ENCODE measurements at regions not wholly inside any gene's neighbourhood (a gene's known extent, or its start where the extent isn't known, plus 50 kb on each side); places are given as distances from the start of the nearest gene placed in this dataset.

- no peaks in the 10 kb centered on the region for H3K4me1 ChIP-seq (ENCODE audit: low read length)
- no peaks in the 10 kb centered on the region for H4K20me1 ChIP-seq (ENCODE audit: insufficient read depth, low read length)
- H3K36me3 ChIP-seq (replicated peaks; ENCODE audit: insufficient read depth, low read length), result no peaks in the 10 kb centered on the region
- H3F3A ChIP-seq (ENCODE audit: insufficient read depth, low read length), result no peaks in the 10 kb centered on the region
- H3K9me3 ChIP-seq (replicated peaks; ENCODE audit: insufficient read depth, low read length), result no peaks in the 10 kb centered on the region
- H3K4me2 ChIP-seq (ENCODE audit: low read depth, low read length), result no peak overlapping the region
- H3K79me2 ChIP-seq (ENCODE audit: low read length), result no peaks in the 10 kb centered on the region
- H3K27ac ChIP-seq (ENCODE audit: low read length), result no peak overlapping the region
- no peak for DNase-seq
- H3K9ac ChIP-seq (ENCODE audit: low read length), result no peak overlapping the region
- H3K27me3 ChIP-seq (replicated peaks; ENCODE audit: insufficient read depth, low read length), result no peaks in the 10 kb centered on the region
- no peak overlapping the region for H2AFZ ChIP-seq (ENCODE audit: low read length)
- H3K4me3 ChIP-seq (ENCODE audit: low read length), result no peak overlapping the region
- TF ChIP-seq EZH2phosphoT487 (IDR thresholded peaks at IDR 0.05; ENCODE audit: low read length) (no peak), EZH2 (optimal IDR thresholded peaks at IDR 0.05; ENCODE audit: low read depth, low read length) (no peak)
- H3K9me2 ChIP-seq (replicated peaks; ENCODE audit: insufficient read depth, low read length), result no peaks in the 10 kb centered on the region
Observed at GRCh38 chr6:155645325-155645724, 189.7 kb upstream of the NOX3 start.

GRCh38 chr6:155641603-155642002, 186.0 kb upstream of the NOX3 start:
- Histone ChIP-seq H3K4me2 (ENCODE audit: low read depth, low read length) (no peak overlapping the region), H3K79me2 (ENCODE audit: low read length) (no peaks in the 10 kb centered on the region), H3K4me1 (ENCODE audit: low read length) (no peaks in the 10 kb centered on the region), H3K9me2 (replicated peaks; ENCODE audit: insufficient read depth, low read length) (no peaks in the 10 kb centered on the region), H3F3A (ENCODE audit: insufficient read depth, low read length) (no peaks in the 10 kb centered on the region), H3K36me3 (replicated peaks; ENCODE audit: insufficient read depth, low read length) (no peaks in the 10 kb centered on the region), H3K27ac (ENCODE audit: low read length) (no peak overlapping the region), H3K9ac (ENCODE audit: low read length) (no peak overlapping the region), H3K27me3 (replicated peaks; ENCODE audit: insufficient read depth, low read length) (no peaks in the 10 kb centered on the region), H3K4me3 (ENCODE audit: low read length) (no peak overlapping the region), H2AFZ (ENCODE audit: low read length) (no peak overlapping the region), H4K20me1 (ENCODE audit: insufficient read depth, low read length) (no peaks in the 10 kb centered on the region), H3K9me3 (replicated peaks; ENCODE audit: insufficient read depth, low read length) (no peaks in the 10 kb centered on the region)
- no peak for TF ChIP-seq CTCF (IDR thresholded peaks at IDR 0.05; ENCODE audit: low read length)
- TF ChIP-seq EZH2phosphoT487 (IDR thresholded peaks at IDR 0.05; ENCODE audit: low read length), result no peak
- no peak for TF ChIP-seq EZH2 (optimal IDR thresholded peaks at IDR 0.05; ENCODE audit: low read depth, low read length)
- no peak for DNase-seq

GRCh38 chr6:155638200-155638599, 182.6 kb upstream of the NOX3 start:
- Histone ChIP-seq H2AFZ (ENCODE audit: low read length) (no peak overlapping the region), H3K4me2 (ENCODE audit: low read depth, low read length) (no peak overlapping the region), H3K79me2 (ENCODE audit: low read length) (no peaks in the 10 kb centered on the region), H3K9ac (ENCODE audit: low read length) (no peak overlapping the region), H3K4me3 (ENCODE audit: low read length) (no peak overlapping the region), H3K27me3 (replicated peaks; ENCODE audit: insufficient read depth, low read length) (no peaks in the 10 kb centered on the region), H3K9me2 (replicated peaks; ENCODE audit: insufficient read depth, low read length) (no peaks in the 10 kb centered on the region), H3F3A (ENCODE audit: insufficient read depth, low read length) (no peaks in the 10 kb centered on the region), H3K27ac (ENCODE audit: low read length) (no peak overlapping the region), H4K20me1 (ENCODE audit: insufficient read depth, low read length) (no peaks in the 10 kb centered on the region), H3K36me3 (replicated peaks; ENCODE audit: insufficient read depth, low read length) (no peaks in the 10 kb centered on the region), H3K4me1 (ENCODE audit: low read length) (no peaks in the 10 kb centered on the region), H3K9me3 (replicated peaks; ENCODE audit: insufficient read depth, low read length) (no peaks in the 10 kb centered on the region)
- no peak for DNase-seq
- TF ChIP-seq EZH2phosphoT487 (IDR thresholded peaks at IDR 0.05; ENCODE audit: low read length) (no peak), EZH2 (optimal IDR thresholded peaks at IDR 0.05; ENCODE audit: low read depth, low read length) (no peak), CTCF (IDR thresholded peaks at IDR 0.05; ENCODE audit: low read length) (no peak)

GRCh38 chr6:155635416-155635815, 179.8 kb upstream of the NOX3 start:
- Histone ChIP-seq H3K4me2 (ENCODE audit: low read depth, low read length) (no peak overlapping the region), H3K9me2 (replicated peaks; ENCODE audit: insufficient read depth, low read length) (no peaks in the 10 kb centered on the region), H3K4me1 (ENCODE audit: low read length) (no peaks in the 10 kb centered on the region), H2AFZ (ENCODE audit: low read length) (no peak overlapping the region), H3K27me3 (replicated peaks; ENCODE audit: insufficient read depth, low read length) (no peaks in the 10 kb centered on the region), H4K20me1 (ENCODE audit: insufficient read depth, low read length) (no peaks in the 10 kb centered on the region), H3K9ac (ENCODE audit: low read length) (no peak overlapping the region), H3F3A (ENCODE audit: insufficient read depth, low read length) (no peaks in the 10 kb centered on the region), H3K27ac (ENCODE audit: low read length) (no peak overlapping the region), H3K4me3 (ENCODE audit: low read length) (no peak overlapping the region), H3K9me3 (replicated peaks; ENCODE audit: insufficient read depth, low read length) (no peaks in the 10 kb centered on the region), H3K36me3 (replicated peaks; ENCODE audit: insufficient read depth, low read length) (no peaks in the 10 kb centered on the region), H3K79me2 (ENCODE audit: low read length) (no peaks in the 10 kb centered on the region)
- no peak for DNase-seq
- TF ChIP-seq EZH2 (optimal IDR thresholded peaks at IDR 0.05; ENCODE audit: low read depth, low read length) (no peak), CTCF (IDR thresholded peaks at IDR 0.05; ENCODE audit: low read length) (no peak), EZH2phosphoT487 (IDR thresholded peaks at IDR 0.05; ENCODE audit: low read length) (no peak)
